A549 (cell line): ENCODE measurements at regions not wholly inside any gene's neighbourhood (a gene's known extent, or its start where the extent isn't known, plus 50 kb on each side); places are given as distances from the start of the nearest gene placed in this dataset.

Source experiments
- CBX8 ChIP-seq: fragments of 200-600 bp; sonication (generic); IDR thresholded peaks from 2 replicates; pipeline ENCODE4 v1.6.1; 2016
- CTCF ChIP-seq: fragments of >200 bp; sonication (Bioruptor Twin); formaldehyde crosslinking; IDR thresholded peaks from 3 replicates; pipeline ENCODE4 v1.5.1; 2016
- EHF ChIP-seq: fragments of 250-450 bp; sonication (Bioruptor Pico); IDR thresholded peaks from 2 replicates; pipeline ENCODE4 v1.5.0; 2020; ENCODE audit warnings: mild to moderate bottlenecking
- EP300 ChIP-seq, 2 experiments: fragments of >200 bp; sonication (Bioruptor Twin); formaldehyde crosslinking; IDR thresholded peaks; 2 replicates in 1 of 2; 3 replicates in 1 of 2; pipeline ENCODE4 v1.6.1; 2016 to 2017
- NR3C1 ChIP-seq: fragments of >200 bp; sonication (Bioruptor Twin); formaldehyde crosslinking; IDR thresholded peaks from 3 replicates; pipeline ENCODE4 v1.6.1; 2017
- POLR2A ChIP-seq: IDR thresholded peaks from 2 replicates; pipeline ENCODE4 v1.6.1; 2012; ENCODE audit warnings: mild to moderate bottlenecking, low read length
- RFX5 ChIP-seq: fragments of 450-650 bp; IDR thresholded peaks from 2 replicates; pipeline ENCODE4 v1.7.1; 2014; ENCODE audit warnings: antibody characterized with exemption, mild to moderate bottlenecking, moderate library complexity
- TF ChIP-seq, protein P1 (sequence below): IDR thresholded peaks from 2 replicates; pipeline ENCODE4 v1.6.1; 2012

DNA sequence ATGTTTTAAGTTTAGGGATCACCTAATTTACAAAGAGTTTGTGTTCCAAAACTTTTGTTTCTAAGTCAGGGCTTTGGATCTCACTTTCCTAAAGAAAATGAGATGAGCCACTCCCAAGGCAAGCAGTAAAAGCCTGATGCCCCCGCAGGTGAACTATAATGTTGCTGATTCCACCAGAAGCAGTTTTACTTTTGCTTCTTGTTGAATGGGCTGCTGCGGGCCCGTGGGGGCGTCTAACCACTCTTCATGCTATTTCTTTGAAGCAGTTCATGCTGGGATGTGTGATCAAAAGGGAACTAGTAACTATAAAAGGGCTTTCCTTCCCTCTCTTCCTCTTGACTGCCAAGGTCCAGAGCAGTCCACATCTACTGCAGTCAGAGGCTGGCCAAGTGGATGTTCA is 118.7 kb upstream of the NEBL start:
- TF ChIP-seq POLR2A (no peak), CTCF (no peak), NR3C1 (no peak), RFX5 (no peak), CBX8 (no peak), EHF (CRISPR knock-in tag) (no peak), EP300 (IDR thresholded peaks at IDR 0.05) (no peak)
- TF ChIP-seq, protein P1, sequence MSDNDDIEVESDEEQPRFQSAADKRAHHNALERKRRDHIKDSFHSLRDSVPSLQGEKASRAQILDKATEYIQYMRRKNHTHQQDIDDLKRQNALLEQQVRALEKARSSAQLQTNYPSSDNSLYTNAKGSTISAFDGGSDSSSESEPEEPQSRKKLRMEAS, result no peak
